T follicular helper cell (primary cell): ENCODE measurements at regions not wholly inside any gene's neighbourhood (a gene's known extent, or its start where the extent isn't known, plus 50 kb on each side); places are given as distances from the start of the nearest gene placed in this dataset.
"Not testable (repeated sequence)": the region's sequence is repeated elsewhere in the genome, so short reads cannot be mapped to it uniquely, and the experiment has no call there.

Experiments used
- DNase-seq: peaks from one replicate; pipeline ENCODE4 v3.0.0-alpha.2; 2020; ENCODE audit warnings: low read depth

DNA sequence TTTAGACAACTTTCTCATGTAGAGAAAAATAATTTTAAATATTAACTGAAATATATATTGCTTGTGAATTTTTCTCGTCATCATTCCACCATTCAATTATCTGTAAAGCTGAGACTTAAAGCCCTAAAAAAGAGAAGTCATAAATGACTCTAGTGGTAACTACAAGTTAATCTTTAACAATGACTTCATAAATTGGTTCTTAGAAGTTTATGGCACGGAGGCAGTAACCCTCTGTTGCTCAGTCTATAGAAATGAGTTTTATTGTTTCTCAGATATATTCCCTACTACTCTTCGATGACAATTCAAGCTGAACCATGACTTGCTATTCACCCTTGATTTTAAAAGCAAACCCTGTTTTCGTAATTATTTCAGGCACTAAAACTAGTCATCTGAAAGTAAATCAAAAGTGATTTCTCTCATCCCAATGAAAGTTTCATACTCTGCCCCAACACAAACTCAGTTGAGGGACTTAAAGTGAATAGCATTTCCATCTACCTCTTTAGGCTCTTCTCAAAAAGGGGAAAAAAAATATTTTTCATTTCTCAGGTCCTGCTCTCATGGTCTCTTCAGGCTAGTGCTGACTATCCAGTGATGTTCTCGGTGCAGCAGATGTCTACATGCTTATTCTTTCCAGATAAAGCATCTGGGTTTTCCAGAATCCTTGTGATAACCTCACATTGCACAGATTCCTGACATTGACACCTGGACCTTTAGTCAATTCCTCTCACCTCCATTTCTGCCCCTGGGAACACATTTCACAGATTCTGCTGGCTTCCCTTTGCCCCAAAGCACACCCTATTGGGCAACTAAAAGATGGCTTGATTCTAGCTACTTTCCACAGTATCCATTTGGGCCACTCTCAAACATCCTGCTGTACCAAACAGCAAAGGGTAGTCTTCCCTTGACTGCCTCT, 207.8 kb upstream of the LRATD1 start:
- DNase-seq: no peak

DNA sequence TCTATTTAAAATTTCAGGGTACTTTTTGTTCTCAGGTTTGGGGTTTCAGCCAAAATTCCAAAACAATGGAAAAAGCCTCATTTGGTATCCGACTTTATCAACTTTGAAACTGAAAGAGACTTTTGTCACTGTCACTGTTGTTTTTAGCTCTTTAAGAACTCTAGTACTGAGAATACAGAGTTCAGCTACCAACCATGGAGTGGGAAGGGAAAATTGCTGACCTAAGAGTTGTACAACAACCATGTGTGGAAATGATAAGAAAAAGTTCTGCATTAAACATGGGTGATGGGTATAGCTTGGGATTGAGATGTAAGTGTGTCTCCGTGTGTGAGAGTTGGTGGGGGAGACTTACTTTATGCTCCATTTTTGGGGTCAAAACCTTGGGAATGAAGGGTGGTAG, 206.6 kb upstream of the LRATD1 start:
- no peak for DNase-seq

DNA sequence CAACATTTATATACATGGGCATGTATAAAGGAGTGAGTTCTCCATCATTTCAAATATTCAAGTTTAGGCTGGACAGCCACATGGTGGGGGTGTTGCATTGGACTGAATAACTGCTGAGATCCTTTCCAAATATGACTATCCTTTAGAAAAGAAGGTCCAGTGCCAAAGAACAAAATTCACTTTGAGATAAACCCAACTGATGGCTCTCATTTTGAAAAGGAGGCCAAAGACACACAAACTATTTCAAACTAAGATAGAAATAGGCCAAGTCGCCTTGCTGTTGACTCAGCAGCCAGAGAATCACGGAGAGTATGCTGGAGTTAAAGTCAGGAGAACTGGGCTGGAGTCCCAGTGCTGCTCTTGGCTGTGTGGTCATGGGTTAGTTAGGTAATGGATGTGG, 204.5 kb upstream of the LRATD1 start:
- no peak for DNase-seq

DNA sequence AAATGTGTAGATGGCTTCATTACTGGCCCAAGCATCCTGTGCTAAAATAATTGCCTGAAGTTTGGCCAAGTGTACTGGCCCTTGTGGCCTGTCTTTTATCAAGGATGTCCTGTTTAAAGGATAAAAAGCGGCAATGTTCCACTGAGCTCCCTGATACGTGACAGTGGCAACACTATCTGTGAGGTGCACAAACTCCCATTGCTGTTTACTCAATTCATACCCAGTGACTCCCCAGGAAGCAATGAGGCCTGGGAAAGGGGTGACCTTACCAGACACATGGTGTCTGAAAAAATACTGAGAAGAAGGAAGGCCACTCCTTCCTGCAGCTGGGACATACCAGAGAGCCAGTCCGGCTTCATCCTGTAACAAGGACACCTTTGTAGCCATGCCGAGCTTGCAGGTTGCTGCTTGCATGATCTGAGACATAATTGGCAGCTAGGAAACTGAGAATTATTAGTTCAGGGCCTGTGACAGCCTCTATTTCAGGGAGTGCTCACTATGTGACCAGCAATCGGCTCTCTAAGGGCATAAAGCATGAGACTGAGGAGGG, 198.5 kb upstream of the LRATD1 start:
- no peak for DNase-seq

DNA sequence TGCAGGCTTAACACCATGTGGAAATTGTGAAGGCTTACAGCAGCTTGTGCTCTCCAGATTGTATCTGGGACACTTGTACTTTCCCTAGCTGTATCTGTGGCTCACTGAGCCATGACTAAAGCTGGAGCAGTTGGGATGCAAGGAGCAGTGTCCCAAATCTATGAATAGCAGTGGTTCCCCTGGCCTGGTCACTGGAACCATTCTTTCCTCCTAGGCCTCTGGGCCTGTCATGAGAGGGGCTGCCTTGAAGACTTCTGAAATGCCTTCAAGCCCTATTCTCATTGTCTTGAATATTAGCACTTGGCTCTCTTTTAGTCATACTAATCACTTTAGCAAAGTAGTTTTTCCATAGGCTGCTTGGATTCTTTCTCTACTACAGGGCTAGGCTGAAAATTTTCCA, 186.8 kb upstream of the LRATD1 start:
- no peak for DNase-seq

DNA sequence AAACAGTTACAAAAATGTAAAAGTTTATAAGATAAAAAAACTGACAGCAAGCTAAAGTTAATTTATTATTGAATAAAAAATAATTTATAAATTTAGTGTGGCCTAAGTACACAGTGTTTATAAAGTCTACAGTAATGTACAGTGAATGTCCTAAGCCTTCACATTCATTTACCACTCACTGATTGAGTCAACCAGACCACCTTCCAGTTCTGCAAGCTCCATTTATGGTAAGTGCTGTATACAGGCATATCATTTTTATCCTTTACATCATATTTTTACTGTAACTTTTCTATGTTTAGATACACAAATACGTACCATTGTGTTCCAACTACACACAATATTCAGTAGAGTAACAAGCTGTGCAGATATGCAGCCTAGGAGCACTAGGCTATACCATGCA, 184.2 kb upstream of the LRATD1 start:
- no peak for DNase-seq

DNA sequence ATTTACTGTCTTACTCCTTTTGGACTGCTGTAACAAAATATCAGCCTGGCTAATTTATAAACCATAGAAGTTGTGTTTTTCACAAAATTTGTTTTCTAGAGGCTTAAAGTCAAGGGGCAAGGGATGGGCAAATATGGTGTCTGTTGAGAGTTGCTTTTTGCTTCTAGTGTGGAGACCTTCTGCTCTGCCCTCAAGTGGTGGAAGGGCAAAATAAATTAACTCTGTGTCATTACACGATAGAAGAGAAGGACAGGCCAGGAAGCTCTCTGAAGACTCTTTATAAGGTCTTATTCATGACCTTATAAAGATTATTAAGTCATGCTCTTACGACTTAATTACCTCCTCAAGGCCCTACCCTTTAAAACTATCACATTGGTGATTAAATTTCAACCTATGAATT, 181.2 kb upstream of the LRATD1 start:
- DNase-seq: no peak

DNA sequence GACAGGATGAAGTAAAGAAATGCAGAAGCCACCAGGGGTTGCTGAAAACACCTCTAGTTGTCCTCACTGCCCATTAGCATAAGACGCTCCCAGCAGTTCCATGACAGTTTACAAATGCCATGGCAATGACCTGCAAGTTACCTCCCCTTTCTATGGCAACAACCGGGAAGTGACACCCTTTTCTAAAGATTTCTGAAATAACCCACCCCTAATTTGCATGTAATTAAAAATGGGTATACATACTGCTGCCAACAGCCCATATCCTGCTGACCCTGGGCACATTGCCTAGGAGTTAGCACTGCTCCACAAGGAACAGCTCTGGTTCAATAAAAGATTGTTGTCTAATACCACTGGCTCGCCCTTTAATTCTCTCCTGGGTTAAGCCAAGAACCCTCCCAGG, 178.3 kb upstream of the LRATD1 start:
- DNase-seq: no peak

DNA sequence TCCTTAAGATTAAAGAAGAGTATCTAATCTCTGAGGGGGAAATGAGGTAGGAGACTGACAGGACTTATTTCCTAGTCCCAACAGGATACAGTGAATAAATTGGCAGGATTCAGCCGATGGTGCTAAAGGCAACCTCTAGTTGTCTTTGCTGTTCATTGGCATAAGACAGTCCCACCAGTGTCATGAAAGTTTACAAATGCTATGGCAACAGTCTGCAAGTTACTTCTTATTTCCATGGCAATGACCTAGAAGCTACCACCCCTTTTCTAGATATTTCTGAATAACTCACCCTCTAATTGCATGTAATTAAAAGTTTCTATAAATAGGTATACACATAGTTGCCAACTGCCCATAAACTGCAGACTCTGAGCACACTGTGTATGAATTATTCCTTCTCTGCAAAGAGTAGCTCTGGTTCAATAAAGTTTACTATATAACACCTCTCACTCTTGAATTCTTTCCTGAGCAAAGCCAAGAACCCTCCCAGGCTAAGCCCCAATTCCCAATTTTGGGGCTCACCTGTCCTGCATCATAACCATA, 172.7 kb upstream of the LRATD1 start:
- DNase-seq: no peak

DNA sequence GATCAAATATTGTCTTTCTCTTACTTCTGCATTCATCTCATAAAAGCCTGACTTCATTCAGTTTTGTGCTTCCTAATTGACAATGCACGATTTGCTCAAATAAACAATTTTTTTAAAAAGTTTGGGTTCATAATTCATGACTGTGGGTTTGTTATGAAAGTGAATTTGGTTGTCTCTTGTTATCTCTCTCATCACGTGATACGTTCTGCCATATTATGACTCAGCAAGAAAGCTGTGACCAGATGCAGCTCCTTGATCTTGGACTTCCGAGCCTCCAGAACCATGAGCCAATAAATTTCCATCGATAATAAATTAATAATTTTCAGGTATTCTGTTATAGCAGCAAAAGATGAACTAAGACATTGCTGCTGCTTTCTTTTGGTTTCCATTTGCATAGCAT, 156.5 kb upstream of the LRATD1 start:
- no peak for DNase-seq

DNA sequence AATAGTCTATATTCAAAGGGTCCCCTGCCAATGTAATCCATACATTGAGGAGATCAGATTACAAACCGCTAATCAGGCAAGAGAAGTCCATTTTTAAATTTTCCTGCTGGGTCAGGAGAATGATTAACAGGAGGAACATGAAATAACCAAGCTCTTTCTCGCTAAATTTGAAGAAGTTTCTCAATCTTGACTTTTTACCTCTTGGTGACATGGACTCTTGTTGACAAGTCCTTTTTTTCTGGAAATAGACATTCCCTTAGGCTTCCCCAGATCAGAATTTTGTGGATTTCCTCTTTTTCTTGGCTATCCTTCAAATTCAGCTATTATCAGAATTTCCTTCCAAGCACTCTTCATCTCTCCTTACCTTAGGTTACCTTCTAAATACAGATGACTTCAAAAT, 153.0 kb upstream of the LRATD1 start:
- DNase-seq: no peak

DNA sequence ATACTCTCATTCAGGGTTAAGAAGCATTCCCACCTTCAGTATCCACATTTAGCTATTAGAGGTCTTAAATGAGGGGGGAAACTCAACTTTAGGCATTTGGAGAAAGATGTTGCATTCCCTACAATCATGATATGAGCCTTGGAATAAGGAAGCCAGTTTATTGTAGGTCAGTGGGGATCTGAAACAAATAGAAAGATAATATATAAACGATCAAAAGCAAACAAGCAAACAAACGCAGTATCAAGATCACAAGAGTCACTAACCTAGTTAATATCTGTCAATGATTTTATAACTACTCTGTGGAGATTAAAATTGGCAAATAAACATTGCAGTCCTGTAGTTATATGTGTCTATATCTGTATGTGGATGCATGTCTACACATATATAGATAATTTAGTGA, 152.4 kb upstream of the LRATD1 start:
- DNase-seq: no peak

DNA sequence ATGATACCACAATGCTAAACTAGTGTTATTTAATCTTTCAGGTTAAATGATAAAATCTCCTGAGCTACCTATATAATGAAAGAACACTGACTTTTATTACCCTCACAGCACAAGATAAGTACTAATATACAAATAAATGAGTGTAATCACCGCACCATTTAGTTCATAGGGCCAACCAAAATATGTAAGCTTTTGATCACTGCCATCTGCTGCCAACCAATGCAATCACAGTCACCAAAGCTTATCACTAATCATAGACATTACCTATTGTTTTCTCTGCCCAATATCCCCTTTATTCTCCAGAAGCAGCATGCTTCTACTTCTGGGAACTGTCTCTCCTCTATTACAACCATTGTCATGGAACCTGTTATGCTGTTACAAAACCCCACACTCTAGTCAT, 151.6 kb upstream of the LRATD1 start:
- DNase-seq: no peak

DNA sequence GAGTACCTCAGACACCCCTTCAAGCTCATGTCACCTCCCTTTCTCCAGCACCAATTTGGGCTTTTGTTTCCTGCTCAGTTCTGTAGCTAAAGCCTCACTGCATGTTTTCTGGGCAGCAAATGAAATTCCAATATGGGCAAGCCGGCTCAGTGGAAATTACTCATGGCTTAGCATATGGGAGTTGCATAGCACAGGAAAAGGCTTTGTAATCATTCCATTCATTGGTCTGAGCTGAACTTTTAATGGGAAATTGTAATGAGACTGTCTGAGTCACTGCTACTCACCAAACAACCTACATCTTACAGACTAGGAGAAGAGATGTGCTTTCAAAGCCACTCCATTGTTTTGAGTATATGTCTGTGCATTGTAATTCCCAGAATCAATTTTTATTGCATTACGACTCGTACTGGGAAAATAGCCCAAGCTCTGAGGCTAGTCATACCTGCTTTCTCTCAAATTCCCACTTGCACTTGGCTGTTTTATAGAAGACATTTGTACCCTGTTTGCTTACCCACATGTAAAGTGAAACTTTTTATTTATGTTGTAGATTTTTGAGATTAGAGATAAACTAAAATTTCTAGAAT, 139.5 kb upstream of the LRATD1 start:
- DNase-seq: no peak

DNA sequence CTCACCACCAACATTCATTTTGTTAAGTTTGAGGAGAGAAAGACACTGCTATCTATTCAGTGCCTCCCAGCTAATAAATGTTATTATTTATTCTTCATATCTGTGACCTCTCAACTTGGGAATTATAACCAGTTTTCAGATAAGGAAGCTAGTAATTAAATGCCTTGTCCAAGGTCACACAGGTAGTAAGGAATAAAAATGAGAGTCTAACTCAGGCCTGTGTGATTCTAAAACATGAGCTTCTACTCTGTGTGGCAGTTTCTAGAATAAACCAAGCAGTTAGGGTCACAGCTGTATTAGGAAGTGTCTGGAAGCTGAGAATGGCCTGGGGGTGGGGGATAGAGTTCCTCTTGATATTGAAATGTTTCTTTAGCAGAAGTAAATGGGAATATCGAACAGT, 137.8 kb upstream of the LRATD1 start:
- no peak for DNase-seq

DNA sequence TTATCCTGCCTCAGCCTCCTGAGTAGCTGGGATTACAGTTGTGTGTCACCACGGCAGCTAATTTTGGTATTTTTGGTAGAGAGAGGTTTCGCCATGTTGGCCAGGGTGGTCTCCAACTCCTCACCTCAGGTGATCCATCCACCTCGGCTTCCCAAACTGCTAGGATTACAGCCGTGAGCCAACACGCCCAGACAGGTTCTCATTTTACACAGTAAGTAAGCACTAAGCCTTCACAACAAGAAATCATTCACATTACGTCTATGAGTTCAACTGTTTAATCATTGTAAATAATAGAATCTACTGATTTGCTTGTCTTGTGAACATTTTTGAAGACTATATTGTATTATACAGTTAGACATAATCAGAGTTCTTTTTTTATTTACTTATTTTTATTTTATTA, 131.5 kb upstream of the LRATD1 start:
- no peak for DNase-seq

DNA sequence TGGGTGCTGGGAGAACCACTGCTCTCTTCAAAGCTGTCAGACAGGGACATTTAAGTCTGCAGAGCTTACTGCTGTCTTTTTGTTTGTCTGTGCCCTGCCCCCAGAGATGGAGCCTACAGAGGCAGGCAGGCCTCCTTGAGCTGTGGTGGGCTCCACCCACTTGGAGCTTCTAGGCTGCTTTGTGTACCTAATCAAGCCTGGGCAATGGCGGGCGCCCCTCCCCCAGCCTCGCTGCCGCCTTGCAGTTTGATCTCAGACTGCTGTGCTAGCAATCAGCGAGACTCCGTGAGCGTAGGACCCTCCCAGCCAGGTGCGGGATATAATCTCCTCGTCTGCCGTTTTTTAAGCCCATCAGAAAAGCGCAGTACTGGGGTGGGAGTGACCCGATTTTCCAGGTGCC, 125.6 kb upstream of the LRATD1 start:
- DNase-seq: not testable (repeated sequence)

DNA sequence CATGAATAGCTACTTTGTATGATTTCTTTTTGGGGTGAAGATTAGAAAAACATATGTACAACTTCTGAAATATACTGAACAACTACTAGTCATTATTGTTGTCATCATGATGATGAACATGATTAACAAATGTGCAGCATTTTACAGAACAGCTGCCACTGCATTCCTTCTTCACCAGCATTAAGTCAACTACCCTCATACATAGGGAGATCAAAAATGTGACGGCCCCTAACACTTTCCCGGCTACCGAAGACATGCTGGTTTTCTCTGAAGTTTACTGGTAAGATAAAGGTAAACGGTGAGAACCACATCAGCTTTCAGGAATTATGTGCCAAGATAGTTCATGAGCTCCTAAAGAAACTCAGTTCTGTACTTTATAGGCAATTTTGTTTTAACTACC, 121.0 kb upstream of the LRATD1 start:
- no peak for DNase-seq

DNA sequence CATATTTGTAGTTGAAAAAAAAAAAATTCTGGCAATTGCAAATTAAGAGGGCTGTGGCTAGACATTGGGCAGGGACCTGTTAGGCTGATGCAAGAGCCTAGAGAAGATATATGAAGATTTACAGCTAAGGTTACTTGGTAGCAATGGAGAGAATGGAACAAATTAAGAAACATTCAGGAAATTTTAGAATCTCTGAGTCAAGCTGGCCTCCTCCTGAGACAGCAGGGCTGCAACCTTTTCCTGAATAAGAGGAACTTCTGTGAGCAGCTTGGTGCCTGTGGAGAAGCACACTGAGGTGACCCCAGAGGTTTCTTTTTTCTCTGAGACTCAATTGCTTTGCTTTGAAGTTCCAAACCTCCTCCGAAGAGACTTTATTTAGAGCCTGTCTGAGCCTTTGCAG, 118.6 kb upstream of the LRATD1 start:
- DNase-seq: no peak

DNA sequence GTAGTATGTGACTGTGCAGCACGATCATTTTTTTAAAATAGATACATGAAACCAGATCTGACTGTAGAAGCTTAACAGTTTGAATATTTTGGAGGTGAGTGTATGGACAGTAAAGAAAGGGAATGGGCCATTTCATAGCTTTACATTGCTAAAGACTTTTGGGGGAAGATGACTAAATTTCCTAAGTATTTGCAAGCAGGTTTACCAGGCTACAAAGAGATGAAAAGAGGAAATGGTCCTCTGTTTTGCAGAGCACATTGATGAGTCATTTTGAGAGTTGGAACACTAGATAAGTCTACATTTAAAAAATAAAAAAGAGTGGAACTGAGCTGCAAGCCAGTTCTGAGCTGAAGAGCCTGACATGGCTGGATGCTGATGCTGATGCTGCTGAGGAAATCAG, 115.7 kb upstream of the LRATD1 start:
- no peak for DNase-seq

DNA sequence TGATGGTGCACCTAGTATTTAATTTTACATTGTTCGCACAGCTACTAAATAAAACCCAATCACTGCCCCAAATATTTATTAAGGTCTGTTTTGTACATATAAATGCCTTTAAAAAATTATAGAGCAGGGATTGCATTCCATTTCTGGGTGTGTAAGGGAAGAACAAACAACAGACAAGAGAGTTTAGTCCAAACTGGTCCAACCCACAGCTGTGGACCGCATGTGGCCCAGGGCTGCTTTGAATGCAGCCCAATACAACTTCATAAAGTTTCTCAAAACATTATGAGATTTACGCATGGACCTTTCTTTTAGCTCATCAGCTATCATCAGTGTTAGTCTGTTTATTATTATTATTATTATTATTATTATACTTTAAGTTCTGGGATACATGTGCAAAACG, 114.8 kb upstream of the LRATD1 start:
- DNase-seq: no peak

DNA sequence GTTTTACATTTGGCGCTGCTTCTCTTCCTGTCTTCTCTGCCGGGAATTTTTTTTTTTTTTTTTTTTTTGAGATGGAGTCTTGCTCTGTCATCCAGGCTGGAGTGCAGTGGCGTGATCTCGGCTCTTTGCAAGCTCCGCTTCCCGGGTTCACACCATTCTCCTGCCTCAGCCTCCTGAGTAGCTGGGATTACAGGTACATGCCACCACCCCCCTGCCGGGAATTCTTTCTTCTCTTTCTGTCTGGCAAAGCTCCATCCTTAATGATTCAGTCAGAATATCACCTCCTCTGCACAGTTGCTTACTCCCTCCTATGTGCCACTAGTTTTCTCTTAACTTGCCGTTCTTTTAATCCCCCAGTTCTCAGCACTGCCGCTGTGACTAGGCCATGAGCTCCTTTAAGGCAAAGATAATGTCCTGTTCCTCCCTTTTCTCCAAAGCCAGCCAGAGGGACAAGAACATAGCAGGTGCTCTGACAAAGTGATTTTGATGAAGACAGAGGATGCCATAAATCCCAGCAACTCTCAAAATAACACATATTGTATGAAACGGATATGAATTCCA, 112.1 kb upstream of the LRATD1 start:
- no peak for DNase-seq
